CD14-positive monocyte (primary cell): ENCODE measurements at regions not wholly inside any gene's neighbourhood (a gene's known extent, or its start where the extent isn't known, plus 50 kb on each side); places are given as distances from the start of the nearest gene placed in this dataset.

Experiments used
- DNase-seq, 3 donors: peaks; one replicate each; pipeline ENCODE4 v3.0.0-alpha.2; 2011 to 2022
- H2AFZ ChIP-seq: 2 replicates; pipeline ENCODE4 v1.6.0; 2012; ENCODE audit warnings: mild to moderate bottlenecking, low read depth, low read length, inconsistent platforms; ENCODE audit not compliant: insufficient read depth, poor library complexity, severe bottlenecking
- H3K27ac ChIP-seq, 2 donors: 1 replicate in 1 of 2; 2 replicates in 1 of 2; pipeline ENCODE4 v1.5.1; 2012 to 2013; ENCODE audit warnings: low read length in 2 of 2, control low read depth in 1 of 2, inconsistent platforms in 1 of 2, low read depth in 1 of 2, mild to moderate bottlenecking in 1 of 2
- H3K27me3 ChIP-seq, 2 donors: one replicate each; pipeline versions ENCODE4 v1.6.0 to v1.6.1; 2011 to 2013; ENCODE audit warnings: low read length in 2 of 2; ENCODE audit not compliant: control insufficient read depth in 2 of 2, insufficient read depth in 2 of 2
- H3K36me3 ChIP-seq, 2 donors: replicated peaks in 1 of 2; 1 replicate in 1 of 2; 2 replicates in 1 of 2; pipeline versions ENCODE4 v1.5.1 to v1.6.1; 2012 to 2013; ENCODE audit warnings: low read length in 2 of 2, control low read depth in 1 of 2, inconsistent platforms in 1 of 2, mild to moderate bottlenecking in 1 of 2; ENCODE audit not compliant: insufficient read depth in 2 of 2, control insufficient read depth in 1 of 2
- H3K4me1 ChIP-seq, 2 donors: 1 replicate in 1 of 2; 2 replicates in 1 of 2; pipeline versions ENCODE4 v1.5.1 to v1.6.1; 2012 to 2013; ENCODE audit warnings: low read length in 2 of 2, control low read depth in 1 of 2, inconsistent platforms in 1 of 2, mild to moderate bottlenecking in 1 of 2, moderate library complexity in 1 of 2; ENCODE audit not compliant: insufficient read depth in 2 of 2, control insufficient read depth in 1 of 2
- H3K4me2 ChIP-seq: replicated peaks from 2 replicates; pipeline ENCODE3; 2012; ENCODE audit warnings: low read length, moderate library complexity, mild to moderate bottlenecking; ENCODE audit not compliant: poor library complexity, severe bottlenecking; ENCODE audit errors: extremely low read depth
- H3K4me3 ChIP-seq, 3 experiments: fragments of 200-600 bp in 1 of 3; sonication (generic) in 1 of 3; replicated peaks in 1 of 3; 1 replicate in 2 of 3; 2 replicates in 1 of 3; pipeline ENCODE4 v1.5.1; 2011 to 2013; ENCODE audit warnings: low read length in 3 of 3, mild to moderate bottlenecking in 3 of 3, control low read depth in 2 of 3, low read depth in 2 of 3, inconsistent platforms in 1 of 3, moderate library complexity in 1 of 3
- H3K79me2 ChIP-seq: 2 replicates; pipeline ENCODE4 v1.6.0; 2012; ENCODE audit warnings: mild to moderate bottlenecking, control low read depth, inconsistent platforms, low read length, moderate library complexity; ENCODE audit not compliant: insufficient read depth
- H3K9ac ChIP-seq: 2 replicates; pipeline ENCODE4 v1.6.0; 2017; ENCODE audit warnings: low read length, mild to moderate bottlenecking; ENCODE audit not compliant: insufficient read depth, poor library complexity, severe bottlenecking
- H3K9me3 ChIP-seq, 2 donors: replicated peaks in 1 of 2; 1 replicate in 1 of 2; 2 replicates in 1 of 2; pipeline versions ENCODE4 v1.5.1 to v1.6.1; 2012 to 2013; ENCODE audit warnings: low read length in 2 of 2, control low read depth in 1 of 2; ENCODE audit not compliant: control insufficient read depth in 1 of 2, insufficient read depth in 1 of 2
- H4K20me1 ChIP-seq: 2 replicates; pipeline ENCODE4 v1.6.0; 2012; ENCODE audit warnings: mild to moderate bottlenecking, low read length, control low read depth, moderate library complexity; ENCODE audit not compliant: insufficient read depth
- H3K27ac Mint-ChIP-seq, 7 donors: one replicate each; pipeline ENCODE4 v1.8.0; 2020; ENCODE audit warnings: mild to moderate bottlenecking in 7 of 7, mixed read lengths in 7 of 7, moderate library complexity in 6 of 7, inconsistent platforms in 2 of 7
- H3K27me3 Mint-ChIP-seq, 3 donors: one replicate each; pipeline ENCODE4 v1.8.0; 2021 to 2022; ENCODE audit warnings: low read depth in 3 of 3, mild to moderate bottlenecking in 3 of 3, mixed read lengths in 3 of 3, moderate library complexity in 3 of 3, inconsistent platforms in 1 of 3
- H3K36me3 Mint-ChIP-seq, 2 donors: one replicate each; pipeline ENCODE4 v1.8.0; 2020; ENCODE audit warnings: mixed read lengths in 2 of 2, inconsistent platforms in 1 of 2, mild to moderate bottlenecking in 1 of 2
- H3K4me1 Mint-ChIP-seq: one replicate; pipeline ENCODE4 v1.8.0; 2020; ENCODE audit warnings: mild to moderate bottlenecking, mixed read lengths
- H3K4me3 Mint-ChIP-seq, 2 donors: one replicate each; pipeline ENCODE4 v1.8.0; 2020; ENCODE audit warnings: mild to moderate bottlenecking in 2 of 2, mixed read lengths in 2 of 2, moderate library complexity in 1 of 2
- H3K9me3 Mint-ChIP-seq, 7 donors: one replicate each; pipeline ENCODE4 v1.8.0; 2020 to 2022; ENCODE audit warnings: mixed read lengths in 7 of 7, mild to moderate bottlenecking in 6 of 7, moderate library complexity in 6 of 7, inconsistent platforms in 2 of 7
- WGBS: methylation state at CpG from one replicate; pipeline ENCODE4 v1.1.5; 2013; ENCODE audit warnings: missing lambda C conversion rate; ENCODE audit not compliant: insufficient coverage; 5-methylcytosine and 5-hydroxymethylcytosine counted together
- intact Hi-C, 2 donors: fragments of 100-400 bp; cut with micrococcal nuclease; formaldehyde crosslinking; loops; one replicate each; pipeline versions ENCODE4 v1.15.0 to v1.15.1; 2023
- TF ChIP-seq, protein P1 (sequence below): fragments of 200-600 bp; IDR thresholded peaks from one replicate; pipeline ENCODE4 v1.8.0; 2022; ENCODE audit warnings: antibody characterized with exemption, mild to moderate bottlenecking

- Mint-ChIP-seq H3K4me3 (no peak overlapping the region), H3K27ac (no peak overlapping the region), H3K9me3 (peaks cover 0 to 6% (median 3%) of the 10 kb centered on the region in 7 donors), H3K36me3 (peaks cover 0 to 4% of the 10 kb centered on the region in 2 donors), H3K4me1 (peaks cover 3% of the 10 kb centered on the region), H3K27me3 (peaks cover 0 to 2% (median 0%) of the 10 kb centered on the region in 3 donors)
- Histone ChIP-seq H3K4me3 (no peak overlapping the region), H3K27ac (no peak overlapping the region), H3K4me1 (no peaks in the 10 kb centered on the region), H3K27me3 (no peaks in the 10 kb centered on the region), H3K79me2 (no peaks in the 10 kb centered on the region), H3K36me3 (no peaks in the 10 kb centered on the region), H3K9me3 (peaks cover 0 to 2% of the 10 kb centered on the region in 2 donors), H2AFZ (no peak overlapping the region), H3K9ac (no peak overlapping the region), H4K20me1 (no peaks in the 10 kb centered on the region), H3K4me2 (no peak overlapping the region)
- no peak for DNase-seq
- no CpG with 5 or more reads among the region's 2 CpGs for WGBS
- intact Hi-C loops, result no loop called here
- TF ChIP-seq, protein P1, sequence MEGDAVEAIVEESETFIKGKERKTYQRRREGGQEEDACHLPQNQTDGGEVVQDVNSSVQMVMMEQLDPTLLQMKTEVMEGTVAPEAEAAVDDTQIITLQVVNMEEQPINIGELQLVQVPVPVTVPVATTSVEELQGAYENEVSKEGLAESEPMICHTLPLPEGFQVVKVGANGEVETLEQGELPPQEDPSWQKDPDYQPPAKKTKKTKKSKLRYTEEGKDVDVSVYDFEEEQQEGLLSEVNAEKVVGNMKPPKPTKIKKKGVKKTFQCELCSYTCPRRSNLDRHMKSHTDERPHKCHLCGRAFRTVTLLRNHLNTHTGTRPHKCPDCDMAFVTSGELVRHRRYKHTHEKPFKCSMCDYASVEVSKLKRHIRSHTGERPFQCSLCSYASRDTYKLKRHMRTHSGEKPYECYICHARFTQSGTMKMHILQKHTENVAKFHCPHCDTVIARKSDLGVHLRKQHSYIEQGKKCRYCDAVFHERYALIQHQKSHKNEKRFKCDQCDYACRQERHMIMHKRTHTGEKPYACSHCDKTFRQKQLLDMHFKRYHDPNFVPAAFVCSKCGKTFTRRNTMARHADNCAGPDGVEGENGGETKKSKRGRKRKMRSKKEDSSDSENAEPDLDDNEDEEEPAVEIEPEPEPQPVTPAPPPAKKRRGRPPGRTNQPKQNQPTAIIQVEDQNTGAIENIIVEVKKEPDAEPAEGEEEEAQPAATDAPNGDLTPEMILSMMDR, result no peak
These were observed 183.0 kb downstream of the KCTD12 start for GRCh38 chr13:76703216-76703615.

DNA sequence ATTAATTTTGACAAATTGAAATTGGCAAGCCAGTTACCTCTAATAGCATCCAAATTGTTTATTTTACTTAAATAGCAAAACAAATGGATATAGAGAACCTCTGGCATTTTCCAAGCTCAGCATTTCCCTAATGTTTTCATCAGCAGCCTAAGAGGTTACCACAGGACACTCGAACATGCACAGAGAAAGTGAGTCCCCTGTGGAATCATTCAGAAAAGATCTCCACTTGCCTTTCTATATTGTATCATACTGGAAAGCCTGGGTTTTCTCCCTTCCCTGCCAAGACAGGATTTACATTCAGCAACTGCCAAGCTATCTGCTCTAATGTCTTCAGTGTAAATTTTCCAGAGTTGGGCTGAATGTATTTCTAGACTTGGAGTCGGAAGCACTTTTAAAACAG lies 188.9 kb downstream of the KCTD12 start:
- Mint-ChIP-seq H3K4me1 (no peaks in the 10 kb centered on the region), H3K9me3 (peaks cover 0 to 7% (median 3%) of the 10 kb centered on the region in 7 donors), H3K36me3 (peaks cover 0 to 4% of the 10 kb centered on the region in 2 donors), H3K4me3 (no peak overlapping the region), H3K27me3 (peaks cover 0 to 2% (median 0%) of the 10 kb centered on the region in 3 donors), H3K27ac (no peak overlapping the region)
- Histone ChIP-seq H3K9ac (no peak overlapping the region), H3K27ac (no peak overlapping the region), H3K79me2 (no peaks in the 10 kb centered on the region), H2AFZ (no peak overlapping the region), H4K20me1 (no peaks in the 10 kb centered on the region), H3K9me3 (peaks cover 0 to 2% of the 10 kb centered on the region in 2 donors), H3K27me3 (no peaks in the 10 kb centered on the region), H3K36me3 (no peaks in the 10 kb centered on the region), H3K4me1 (no peaks in the 10 kb centered on the region), H3K4me3 (no peak overlapping the region), H3K4me2 (no peak overlapping the region)
- TF ChIP-seq, protein P1, result no peak
- no peak for DNase-seq
- 100% methylated on average over 1 of the region's 2 CpGs for WGBS
- intact Hi-C loops, result no loop called here
